ENCODE measurements at regions not wholly inside any gene's neighbourhood (a gene's known extent, or its start where the extent isn't known, plus 50 kb on each side); places are given as distances from the start of the nearest gene placed in this dataset.

- TF ChIP-seq EP300 (IDR thresholded peaks at IDR 0.05) = no peak
- no peak for TF ChIP-seq POLR2A (IDR thresholded peaks at IDR 0.05)
- no peak for TF ChIP-seq POLR2AphosphoS5 (IDR thresholded peaks at IDR 0.05)
- TF ChIP-seq CTCF (IDR thresholded peaks at IDR 0.05) = no peak
- H3K36me3 ChIP-seq = no peaks in the 10 kb centered on the region
- H3K4me1 ChIP-seq = no peaks in the 10 kb centered on the region
- no peak for DNase-seq
- no peak overlapping the region for H3K27ac ChIP-seq
- peaks cover 0 to 3% (median 0%) of the 10 kb centered on the region in 4 donors for H3K9me3 ChIP-seq
- H3K27me3 ChIP-seq = no peaks in the 10 kb centered on the region
- WGBS, 2 donors = 81% methylated on average over 6 of the region's 6 CpGs
- no peak overlapping the region for H3K4me3 ChIP-seq
- no peak for ATAC-seq (ENCODE audit: low FRiP score in 2 of 2)
Observed at GRCh38 chr10:28743576-28743975, 66.3 kb downstream of the BAMBI start.

- ATAC-seq (ENCODE audit: low FRiP score in 2 of 2) = no peak
- H3K27ac ChIP-seq = no peak overlapping the region
- H3K9me3 ChIP-seq = peaks cover 0 to 3% (median 0%) of the 10 kb centered on the region in 4 donors
- DNase-seq = no peak
- 59 to 73% methylated on average over 5 of the region's 5 CpGs for WGBS, 2 donors
- H3K27me3 ChIP-seq = no peaks in the 10 kb centered on the region
- H3K4me3 ChIP-seq = no peak overlapping the region
- H3K4me1 ChIP-seq = no peaks in the 10 kb centered on the region
- H3K36me3 ChIP-seq = no peaks in the 10 kb centered on the region
- no peak for TF ChIP-seq POLR2AphosphoS5 (IDR thresholded peaks at IDR 0.05)
- TF ChIP-seq CTCF (IDR thresholded peaks at IDR 0.05) = no peak
- TF ChIP-seq EP300 (IDR thresholded peaks at IDR 0.05) = no peak
- no peak for TF ChIP-seq POLR2A (IDR thresholded peaks at IDR 0.05)
Observed at GRCh38 chr10:28744069-28744768, 66.9 kb downstream of the BAMBI start.

GRCh38 chr10:28754930-28755718 is 77.8 kb downstream of the BAMBI start:
- no peak for TF ChIP-seq POLR2AphosphoS5 (IDR thresholded peaks at IDR 0.05)
- no peak for TF ChIP-seq CTCF (IDR thresholded peaks at IDR 0.05)
- TF ChIP-seq POLR2A (IDR thresholded peaks at IDR 0.05) = no peak
- no peak for ATAC-seq (ENCODE audit: low FRiP score in 2 of 2)
- no peak overlapping the region for H3K4me3 ChIP-seq
- no peaks in the 10 kb centered on the region for H3K4me1 ChIP-seq
- no peaks in the 10 kb centered on the region for H3K27me3 ChIP-seq
- no peak for DNase-seq
- no peaks in the 10 kb centered on the region for H3K9me3 ChIP-seq
- no peak overlapping the region for H3K27ac ChIP-seq
- H3K36me3 ChIP-seq = no peaks in the 10 kb centered on the region
- 71 to 75% methylated on average over 3 of the region's 3 CpGs for WGBS, 2 donors

- Histone ChIP-seq H3K4me1 (no peaks in the 10 kb centered on the region), H3K27ac (no peak overlapping the region), H3K4me3 (no peak overlapping the region), H3K36me3 (no peaks in the 10 kb centered on the region), H3K27me3 (no peaks in the 10 kb centered on the region), H3K9me3 (no peaks in the 10 kb centered on the region)
- TF ChIP-seq POLR2A (IDR thresholded peaks at IDR 0.05) (no peak), POLR2AphosphoS5 (IDR thresholded peaks at IDR 0.05) (no peak), CTCF (IDR thresholded peaks at IDR 0.05) (no peak), EP300 (IDR thresholded peaks at IDR 0.05) (no peak)
- 63 to 66% methylated on average over 5 of the region's 5 CpGs for WGBS, 2 donors
- DNase-seq = no peak
- ATAC-seq (ENCODE audit: low FRiP score in 2 of 2) = no peak
Observed at GRCh38 chr10:28761084-28761846, 83.9 kb downstream of the BAMBI start.
